ENCODE measurements at regions not wholly inside any gene's neighbourhood (a gene's known extent, or its start where the extent isn't known, plus 50 kb on each side); places are given as distances from the start of the nearest gene placed in this dataset.

GRCh38 chr7:17044861-17045260 is 163.1 kb upstream of the AGR3 start:
- intact Hi-C loops (cut with micrococcal nuclease), result no loop called here
- H3K4me3 Mint-ChIP-seq, result no peak overlapping the region
- POLR2A ChIA-PET, result no interaction called here
- no peaks in the 10 kb centered on the region for H4K20me1 ChIP-seq (ENCODE audit: control insufficient read depth, insufficient read depth, low read length, poor library complexity, severe bottlenecking)
- TF ChIP-seq CTCF (IDR thresholded peaks at IDR 0.05) (no peak), EZH2 (IDR thresholded peaks at IDR 0.05; ENCODE audit: borderline replicate concordance, insufficient read depth, low read depth, low read length, poor library complexity, severe bottlenecking) (no peak)
- H3K4me2 ChIP-seq (replicated peaks; ENCODE audit: low read depth, low read length, poor library complexity, severe bottlenecking), result no peak overlapping the region
- no peak overlapping the region for H2AFZ ChIP-seq (ENCODE audit: insufficient read depth, low read depth, low read length, poor library complexity, severe bottlenecking)
- peaks cover 3% of the 10 kb centered on the region for H3K4me1 Mint-ChIP-seq
- H3K4me1 ChIP-seq (ENCODE audit: control insufficient read depth in 2 of 2, insufficient read depth in 2 of 2, low read length in 2 of 2), result no peaks in the 10 kb centered on the region
- DNase-seq, result no peak
- no peaks in the 10 kb centered on the region for H3K9me3 ChIP-seq (ENCODE audit: control extremely low read depth in 1 of 3, control insufficient read depth in 2 of 3, insufficient read depth in 1 of 3, low read length in 2 of 3)
- H3K79me2 ChIP-seq (ENCODE audit: control insufficient read depth, insufficient read depth, low read length), result no peaks in the 10 kb centered on the region
- no peaks in the 10 kb centered on the region for H3K9me3 Mint-ChIP-seq (ENCODE audit: insufficient read depth)
- ATAC-seq (ENCODE audit: low read depth), result no peak
- no peak overlapping the region for H3K27ac Mint-ChIP-seq
- H3K4me3 ChIP-seq (ENCODE audit: control extremely low read depth in 1 of 5, extremely low read depth in 1 of 5, insufficient read depth in 1 of 5, low read depth in 2 of 5, low read length in 4 of 5), result no peak overlapping the region
- no peak overlapping the region for H3K9ac ChIP-seq (ENCODE audit: low read length)
- H3K36me3 ChIP-seq (replicated peaks in 1 of 2; ENCODE audit: control extremely low read depth in 1 of 2, control insufficient read depth in 1 of 2, extremely low read depth in 1 of 2, insufficient read depth in 2 of 2, low read length in 1 of 2), result no peaks in the 10 kb centered on the region
- H3K27ac ChIP-seq (ENCODE audit: low read length in 2 of 2), result no peak overlapping the region
- no peaks in the 10 kb centered on the region for H3K27me3 ChIP-seq (replicated peaks in 1 of 4; ENCODE audit: control extremely low read depth in 1 of 4, control insufficient read depth in 3 of 4, insufficient read depth in 4 of 4, low read length in 3 of 4)
- CTCF ChIA-PET, result no interaction called here
- no CpG with 5 or more reads among the region's 2 CpGs for WGBS (ENCODE audit: insufficient coverage)
- no peaks in the 10 kb centered on the region for H3K27me3 Mint-ChIP-seq

- H2AFZ ChIP-seq (ENCODE audit: insufficient read depth, low read depth, low read length, poor library complexity, severe bottlenecking), result no peak overlapping the region
- H3K27me3 ChIP-seq (replicated peaks in 1 of 4; ENCODE audit: control extremely low read depth in 1 of 4, control insufficient read depth in 3 of 4, insufficient read depth in 4 of 4, low read length in 3 of 4), result no peaks in the 10 kb centered on the region
- ATAC-seq (ENCODE audit: low read depth), result no peak
- TF ChIP-seq CTCF (IDR thresholded peaks at IDR 0.05), result no peak
- TF ChIP-seq EZH2 (IDR thresholded peaks at IDR 0.05; ENCODE audit: borderline replicate concordance, insufficient read depth, low read depth, low read length, poor library complexity, severe bottlenecking), result no peak
- Mint-ChIP-seq H3K9me3 (ENCODE audit: insufficient read depth) (no peaks in the 10 kb centered on the region), H3K27me3 (no peaks in the 10 kb centered on the region), H3K4me1 (peaks cover 3% of the 10 kb centered on the region), H3K4me3 (no peak overlapping the region), H3K27ac (no peak overlapping the region)
- CTCF ChIA-PET, result no interaction called here
- H3K9ac ChIP-seq (ENCODE audit: low read length), result no peak overlapping the region
- POLR2A ChIA-PET, result no interaction called here
- H3K4me3 ChIP-seq (ENCODE audit: control extremely low read depth in 1 of 5, extremely low read depth in 1 of 5, insufficient read depth in 1 of 5, low read depth in 2 of 5, low read length in 4 of 5), result no peak overlapping the region
- H3K27ac ChIP-seq (ENCODE audit: low read length in 2 of 2), result no peak overlapping the region
- intact Hi-C loops (cut with micrococcal nuclease), result no loop called here
- WGBS (ENCODE audit: insufficient coverage), result no CpG with 5 or more reads among the region's 2 CpGs
- no peaks in the 10 kb centered on the region for H3K4me1 ChIP-seq (ENCODE audit: control insufficient read depth in 2 of 2, insufficient read depth in 2 of 2, low read length in 2 of 2)
- DNase-seq, result no peak
- H3K36me3 ChIP-seq (replicated peaks in 1 of 2; ENCODE audit: control extremely low read depth in 1 of 2, control insufficient read depth in 1 of 2, extremely low read depth in 1 of 2, insufficient read depth in 2 of 2, low read length in 1 of 2), result no peaks in the 10 kb centered on the region
- H3K79me2 ChIP-seq (ENCODE audit: control insufficient read depth, insufficient read depth, low read length), result no peaks in the 10 kb centered on the region
- no peaks in the 10 kb centered on the region for H3K9me3 ChIP-seq (ENCODE audit: control extremely low read depth in 1 of 3, control insufficient read depth in 2 of 3, insufficient read depth in 1 of 3, low read length in 2 of 3)
- H3K4me2 ChIP-seq (replicated peaks; ENCODE audit: low read depth, low read length, poor library complexity, severe bottlenecking), result no peak overlapping the region
- no peaks in the 10 kb centered on the region for H4K20me1 ChIP-seq (ENCODE audit: control insufficient read depth, insufficient read depth, low read length, poor library complexity, severe bottlenecking)
Observed at GRCh38 chr7:17046259-17046658, 164.5 kb upstream of the AGR3 start.

All from B cell (primary cell).